Liver (tissue), 8 donors: ENCODE measurements at regions not wholly inside any gene's neighbourhood (a gene's known extent, or its start where the extent isn't known, plus 50 kb on each side); places are given as distances from the start of the nearest gene placed in this dataset.

Experiments
- DNase-seq: peaks from one replicate; pipeline ENCODE4 v3.0.0-alpha.2; 2017; ENCODE audit warnings: low spot score
- H3K27ac ChIP-seq, 2 donors: one replicate each; pipeline ENCODE4 v1.7.0; 2013; ENCODE audit warnings: inconsistent platforms in 2 of 2, low read length in 2 of 2, control low read depth in 1 of 2, low read depth in 1 of 2, mild to moderate bottlenecking in 1 of 2
- H3K27me3 ChIP-seq, 4 donors: one replicate each; pipeline versions ENCODE4 v1.6.1 to v1.7.0; 2013; ENCODE audit warnings: low read length in 3 of 4, inconsistent platforms in 1 of 4, mild to moderate bottlenecking in 1 of 4, moderate library complexity in 1 of 4; ENCODE audit not compliant: control insufficient read depth in 4 of 4, insufficient read depth in 4 of 4
- H3K36me3 ChIP-seq, 4 donors: one replicate each; pipeline versions ENCODE4 v1.6.1 to v1.7.0; 2013; ENCODE audit warnings: low read length in 3 of 4, mild to moderate bottlenecking in 3 of 4, low read depth in 1 of 4, moderate library complexity in 1 of 4; ENCODE audit not compliant: control insufficient read depth in 4 of 4, insufficient read depth in 3 of 4
- H3K4me1 ChIP-seq, 4 donors: one replicate each; pipeline versions ENCODE4 v1.6.1 to v1.7.0; 2013; ENCODE audit warnings: low read length in 3 of 4, mild to moderate bottlenecking in 3 of 4, moderate library complexity in 1 of 4; ENCODE audit not compliant: control insufficient read depth in 4 of 4, insufficient read depth in 4 of 4
- H3K4me3 ChIP-seq, 3 donors: one replicate each; pipeline versions ENCODE4 v1.6.1 to v1.7.0; 2013; ENCODE audit warnings: low read length in 3 of 3, control low read depth in 1 of 3, low read depth in 1 of 3, mild to moderate bottlenecking in 1 of 3
- H3K9ac ChIP-seq, 2 donors: one replicate each; pipeline ENCODE4 v1.7.0; 2013; ENCODE audit warnings: low read length in 2 of 2, mild to moderate bottlenecking in 2 of 2, moderate library complexity in 2 of 2, control low read depth in 1 of 2, low read depth in 1 of 2
- H3K9me3 ChIP-seq, 4 donors: one replicate each; pipeline versions ENCODE4 v1.6.1 to v1.7.0; 2013; ENCODE audit warnings: low read length in 3 of 4; ENCODE audit not compliant: control insufficient read depth in 4 of 4
- CTCF ChIP-seq: fragments of 150-350 bp; IDR thresholded peaks from 2 replicates; pipeline ENCODE4 v1.5.1; 2017; ENCODE audit warnings: improper control_type of control experiment, low read depth, low read length; ENCODE audit not compliant: missing input control
- EGR1 ChIP-seq, 2 donors: IDR thresholded peaks; 2 replicates each; pipeline ENCODE4 v1.6.1; 2016 to 2018; ENCODE audit warnings: antibody characterized with exemption in 2 of 2, low read depth in 2 of 2
- FOXA1 ChIP-seq: IDR thresholded peaks from 2 replicates; pipeline ENCODE4 v1.6.1; 2016; ENCODE audit warnings: antibody characterized with exemption
- FOXA2 ChIP-seq: IDR thresholded peaks from 2 replicates; pipeline ENCODE4 v1.6.1; 2016; ENCODE audit warnings: antibody characterized with exemption
- GABPA ChIP-seq, 2 donors: IDR thresholded peaks in 1 of 2; conservative IDR thresholded peaks in 1 of 2; 2 replicates each; pipeline ENCODE4 v1.6.1; 2016; ENCODE audit warnings: antibody characterized with exemption in 2 of 2, mild to moderate bottlenecking in 1 of 2, moderate library complexity in 1 of 2
- HNF4A ChIP-seq, 2 donors: conservative IDR thresholded peaks; 2 replicates each; pipeline ENCODE4 v1.6.1; 2016; ENCODE audit warnings: antibody characterized with exemption in 2 of 2, mild to moderate bottlenecking in 2 of 2
- HNF4G ChIP-seq: IDR thresholded peaks from 2 replicates; pipeline ENCODE4 v1.6.1; 2016; ENCODE audit warnings: antibody characterized with exemption
- JUND ChIP-seq, 2 donors: IDR thresholded peaks; 2 replicates each; pipeline ENCODE4 v1.6.1; 2016; ENCODE audit warnings: antibody characterized with exemption in 2 of 2
- MAX ChIP-seq: IDR thresholded peaks from 2 replicates; pipeline ENCODE4 v1.6.1; 2016; ENCODE audit warnings: antibody characterized with exemption
- NR2F2 ChIP-seq: IDR thresholded peaks from 2 replicates; pipeline ENCODE4 v1.6.1; 2016; ENCODE audit warnings: antibody characterized with exemption
- RAD21 ChIP-seq, 2 donors: IDR thresholded peaks; 2 replicates each; pipeline ENCODE4 v1.6.1; 2016; ENCODE audit warnings: antibody characterized with exemption in 2 of 2, mild to moderate bottlenecking in 2 of 2
- REST ChIP-seq: IDR thresholded peaks from 2 replicates; pipeline ENCODE4 v1.6.1; 2016; ENCODE audit warnings: antibody characterized with exemption, mild to moderate bottlenecking
- RXRA ChIP-seq, 2 donors: IDR thresholded peaks; 2 replicates each; pipeline ENCODE4 v1.6.1; 2017 to 2018; ENCODE audit warnings: antibody characterized with exemption in 2 of 2, mild to moderate bottlenecking in 1 of 2
- SP1 ChIP-seq: IDR thresholded peaks from 2 replicates; pipeline ENCODE4 v1.6.1; 2018; ENCODE audit warnings: antibody characterized with exemption, mild to moderate bottlenecking
- TAF1 ChIP-seq: conservative IDR thresholded peaks from 2 replicates; pipeline ENCODE4 v1.6.1; 2016; ENCODE audit warnings: antibody characterized with exemption, mild to moderate bottlenecking
- YY1 ChIP-seq: IDR thresholded peaks from 2 replicates; pipeline ENCODE4 v1.6.1; 2016; ENCODE audit warnings: antibody characterized with exemption, mild to moderate bottlenecking
- WGBS: extraction: QIAGEN DNeasy Blood & Tissue Kit; methylation state at CpG from one replicate; pipeline ENCODE4 v1.1.7; 2013; 5-methylcytosine and 5-hydroxymethylcytosine counted together
- TF ChIP-seq, protein P1 (sequence below): IDR thresholded peaks from 2 replicates; pipeline ENCODE4 v1.6.1; 2016; ENCODE audit warnings: antibody characterized with exemption
- donor health status: healthy.
- donor health status: healthy.
- donor health status: healthy.
- donor health status: healthy.
- donor health status: healthy.

- Histone ChIP-seq H3K4me1 (no peaks in the 10 kb centered on the region), H3K4me3 (no peak overlapping the region), H3K27ac (no peak overlapping the region), H3K27me3 (no peaks in the 10 kb centered on the region), H3K9ac (no peak overlapping the region), H3K36me3 (no peaks in the 10 kb centered on the region), H3K9me3 (no peaks in the 10 kb centered on the region)
- DNase-seq, result no peak
- TF ChIP-seq MAX (no peak), HNF4A (conservative IDR thresholded peaks at IDR 0.05) (no peak), EGR1 (IDR thresholded peaks at IDR 0.05; ENCODE audit: low read depth in 2 of 2) (no peak), SP1 (no peak), REST (no peak), GABPA (IDR thresholded peaks at IDR 0.05 in 1 of 2, conservative IDR thresholded peaks at IDR 0.05 in 1 of 2) (no peak), NR2F2 (no peak), HNF4G (no peak), JUND (IDR thresholded peaks at IDR 0.05) (no peak)
- TF ChIP-seq, protein P1, sequence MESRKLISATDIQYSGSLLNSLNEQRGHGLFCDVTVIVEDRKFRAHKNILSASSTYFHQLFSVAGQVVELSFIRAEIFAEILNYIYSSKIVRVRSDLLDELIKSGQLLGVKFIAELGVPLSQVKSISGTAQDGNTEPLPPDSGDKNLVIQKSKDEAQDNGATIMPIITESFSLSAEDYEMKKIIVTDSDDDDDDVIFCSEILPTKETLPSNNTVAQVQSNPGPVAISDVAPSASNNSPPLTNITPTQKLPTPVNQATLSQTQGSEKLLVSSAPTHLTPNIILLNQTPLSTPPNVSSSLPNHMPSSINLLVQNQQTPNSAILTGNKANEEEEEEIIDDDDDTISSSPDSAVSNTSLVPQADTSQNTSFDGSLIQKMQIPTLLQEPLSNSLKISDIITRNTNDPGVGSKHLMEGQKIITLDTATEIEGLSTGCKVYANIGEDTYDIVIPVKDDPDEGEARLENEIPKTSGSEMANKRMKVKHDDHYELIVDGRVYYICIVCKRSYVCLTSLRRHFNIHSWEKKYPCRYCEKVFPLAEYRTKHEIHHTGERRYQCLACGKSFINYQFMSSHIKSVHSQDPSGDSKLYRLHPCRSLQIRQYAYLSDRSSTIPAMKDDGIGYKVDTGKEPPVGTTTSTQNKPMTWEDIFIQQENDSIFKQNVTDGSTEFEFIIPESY, result no peak
- 75% methylated on average over 4 of the region's 4 CpGs for WGBS
Observed at GRCh38 chr18:28366676-28367075, 189.7 kb upstream of the CDH2 start.

GRCh38 chr18:28365411-28365831 is 188.5 kb upstream of the CDH2 start:
- TF ChIP-seq RAD21 (IDR thresholded peaks at IDR 0.05), result no peak
- no peak for TF ChIP-seq GABPA (IDR thresholded peaks at IDR 0.05 in 1 of 2, conservative IDR thresholded peaks at IDR 0.05 in 1 of 2)
- TF ChIP-seq NR2F2, result no peak
- TF ChIP-seq REST, result no peak
- TF ChIP-seq YY1, result no peak
- TF ChIP-seq SP1, result no peak
- no peak for TF ChIP-seq HNF4G
- no peak for TF ChIP-seq CTCF
- no peak for TF ChIP-seq TAF1
- no peak for TF ChIP-seq RXRA (IDR thresholded peaks at IDR 0.05)
- TF ChIP-seq JUND (IDR thresholded peaks at IDR 0.05), result no peak
- TF ChIP-seq FOXA2, result no peak
- no peak for TF ChIP-seq MAX
- no peak for TF ChIP-seq EGR1 (IDR thresholded peaks at IDR 0.05; ENCODE audit: low read depth in 2 of 2)
- TF ChIP-seq FOXA1, result no peak
- TF ChIP-seq, protein P1, result no peak
- DNase-seq, result no peak
- 71% methylated on average over 1 of the region's 1 CpG for WGBS

More at GRCh38 chr18:28365411-28365831, 188.5 kb upstream of the CDH2 start:
- Histone ChIP-seq H3K4me1 (no peaks in the 10 kb centered on the region), H3K9me3 (no peaks in the 10 kb centered on the region), H3K9ac (no peak overlapping the region), H3K4me3 (no peak overlapping the region), H3K27me3 (no peaks in the 10 kb centered on the region), H3K27ac (no peak overlapping the region), H3K36me3 (no peaks in the 10 kb centered on the region)
